ENCODE measurements at regions not wholly inside any gene's neighbourhood (a gene's known extent, or its start where the extent isn't known, plus 50 kb on each side); places are given as distances from the start of the nearest gene placed in this dataset.

DNA sequence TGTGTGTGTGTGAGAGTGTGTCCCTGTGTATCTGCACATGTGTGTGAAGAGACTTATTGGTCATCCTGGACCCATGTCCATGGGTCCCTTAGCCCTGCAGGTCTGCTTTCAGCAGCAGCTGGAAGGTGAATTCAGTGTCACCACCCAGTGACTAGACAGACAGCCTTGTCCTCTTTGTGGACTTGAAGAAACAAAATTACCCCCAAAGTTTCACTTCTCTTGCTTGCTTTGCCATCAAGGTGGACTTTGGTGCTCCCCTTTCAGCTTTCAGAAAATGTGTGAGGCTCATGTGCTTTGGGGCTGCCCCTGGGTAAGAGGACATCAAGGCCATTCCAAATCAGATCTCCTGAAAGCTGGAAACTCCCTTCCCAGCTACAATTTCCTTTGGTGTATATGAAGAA is 1063.8 kb downstream of the BCL11B start:
- POLR2A ChIA-PET = no interaction called here
- no peak overlapping the region for H3K4me3 ChIP-seq (ENCODE audit: low read depth, low read length)
- no peak for TF ChIP-seq CTCF (IDR thresholded peaks at IDR 0.05; ENCODE audit: insufficient read depth, low read length, missing control alignments)
- no peak for DNase-seq (ENCODE audit: low read depth, low spot score)
- CTCF ChIA-PET = no interaction called here

DNA sequence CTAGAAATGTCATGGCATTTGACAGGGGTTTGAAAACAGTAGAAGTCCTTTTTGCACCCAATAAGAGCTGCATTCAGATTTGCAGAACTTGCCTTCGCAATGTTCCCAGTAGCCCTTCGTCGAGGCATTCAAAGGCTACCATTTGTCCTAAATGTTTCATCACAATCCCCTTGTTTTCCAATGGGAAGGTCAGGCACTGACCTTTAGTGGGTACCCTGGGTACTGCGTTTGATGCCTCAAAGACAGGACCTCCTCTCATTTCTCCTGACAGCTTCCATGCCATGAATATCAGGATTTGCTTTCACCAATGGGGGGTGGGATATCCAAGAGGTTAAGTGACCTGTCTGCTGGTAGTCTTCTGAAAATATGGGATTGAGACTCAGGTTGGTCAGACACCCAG is 1063.1 kb downstream of the BCL11B start:
- no peak for TF ChIP-seq CTCF (IDR thresholded peaks at IDR 0.05; ENCODE audit: insufficient read depth, low read length, missing control alignments)
- no peak for DNase-seq (ENCODE audit: low read depth, low spot score)
- ChIA-PET POLR2A (no interaction called here), CTCF (no interaction called here)
- no peak overlapping the region for H3K4me3 ChIP-seq (ENCODE audit: low read depth, low read length)

DNA sequence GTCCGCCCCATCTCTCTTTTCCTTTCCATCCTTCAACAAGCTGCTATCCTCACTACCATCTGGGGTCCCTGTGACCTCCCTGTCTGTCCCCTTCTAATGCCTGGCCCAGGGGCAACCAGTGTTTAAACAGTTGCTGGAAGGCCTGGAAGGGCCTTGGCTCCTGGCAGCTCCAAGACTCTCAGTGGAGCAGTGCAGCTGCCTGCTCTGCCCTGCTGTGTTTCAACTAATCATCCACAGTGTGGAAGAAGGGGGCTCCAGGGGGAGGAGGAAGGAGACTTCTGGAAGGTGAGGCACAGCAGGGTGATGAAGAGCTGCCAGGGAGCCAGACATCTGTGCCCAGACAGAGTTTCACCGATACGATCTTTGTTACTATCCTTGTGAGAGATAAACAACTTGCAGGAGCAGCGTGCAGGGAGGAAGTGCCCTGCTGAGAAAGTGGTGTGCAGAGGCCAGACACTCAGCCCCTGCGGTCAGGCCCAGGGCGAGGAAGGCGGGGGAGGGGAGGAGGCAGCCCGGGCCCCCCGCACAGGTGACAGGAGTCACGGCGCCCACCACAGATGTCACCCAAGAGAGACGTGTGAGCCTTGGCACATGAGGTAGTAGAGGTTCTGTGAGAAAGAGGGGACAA is 1061.8 kb downstream of the BCL11B start:
- ChIA-PET CTCF (no interaction called here), POLR2A (interaction anchor here (0.6 kb wide), 1 partner anchor 382 kb away, joined by 3 read pairs; no protein-coding TSS in a partner anchor)
- no peak overlapping the region for H3K4me3 ChIP-seq (ENCODE audit: low read depth, low read length)
- DNase-seq (ENCODE audit: low read depth, low spot score) = no peak
- no peak for TF ChIP-seq CTCF (IDR thresholded peaks at IDR 0.05; ENCODE audit: insufficient read depth, low read length, missing control alignments)

- ChIA-PET CTCF (no interaction called here), POLR2A (no interaction called here)
- DNase-seq (ENCODE audit: low read depth, low spot score) = no peak
- H3K4me3 ChIP-seq (ENCODE audit: low read depth, low read length) = no peak overlapping the region
- TF ChIP-seq CTCF (IDR thresholded peaks at IDR 0.05; ENCODE audit: insufficient read depth, low read length, missing control alignments) = no peak
Measured at GRCh38 chr14:98217530-98217929, 1054.5 kb downstream of the BCL11B start.

DNA sequence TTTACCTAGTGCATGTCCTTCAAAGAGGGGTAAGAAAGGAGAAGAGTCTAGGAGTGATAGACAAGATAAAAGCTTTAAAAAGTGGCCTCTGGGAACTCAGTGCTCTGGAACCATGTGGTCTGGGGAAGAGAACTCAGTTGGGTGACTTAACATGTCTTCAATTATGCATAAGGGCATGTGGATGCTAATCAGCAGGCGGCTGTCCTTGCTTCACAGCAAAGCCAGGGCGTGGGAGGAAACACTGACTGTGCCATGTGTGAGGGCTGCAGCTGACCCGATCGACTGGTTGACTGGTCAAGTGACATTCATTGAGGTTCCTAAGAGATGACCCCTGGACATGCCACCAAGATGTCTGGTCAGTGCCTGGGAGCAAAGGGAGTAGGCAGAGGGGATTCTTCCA is 1053.8 kb downstream of the BCL11B start:
- CTCF ChIA-PET = no interaction called here
- no peak overlapping the region for H3K4me3 ChIP-seq (ENCODE audit: low read depth, low read length)
- POLR2A ChIA-PET = no interaction called here
- TF ChIP-seq CTCF (IDR thresholded peaks at IDR 0.05; ENCODE audit: insufficient read depth, low read length, missing control alignments) = no peak
- no peak for DNase-seq (ENCODE audit: low read depth, low spot score)

GRCh38 chr14:98219638-98220037 is 1052.4 kb downstream of the BCL11B start:
- DNase-seq (ENCODE audit: low read depth, low spot score) = no peak

More at GRCh38 chr14:98219638-98220037, 1052.4 kb downstream of the BCL11B start:
- ChIA-PET CTCF (no interaction called here), POLR2A (no interaction called here)
- H3K4me3 ChIP-seq (ENCODE audit: low read depth, low read length) = no peak overlapping the region
- TF ChIP-seq CTCF (IDR thresholded peaks at IDR 0.05; ENCODE audit: insufficient read depth, low read length, missing control alignments) = no peak

All from AG04449 (cell line).